ENCODE measurements at regions not wholly inside any gene's neighbourhood (a gene's known extent, or its start where the extent isn't known, plus 50 kb on each side); places are given as distances from the start of the nearest gene placed in this dataset.

DNA sequence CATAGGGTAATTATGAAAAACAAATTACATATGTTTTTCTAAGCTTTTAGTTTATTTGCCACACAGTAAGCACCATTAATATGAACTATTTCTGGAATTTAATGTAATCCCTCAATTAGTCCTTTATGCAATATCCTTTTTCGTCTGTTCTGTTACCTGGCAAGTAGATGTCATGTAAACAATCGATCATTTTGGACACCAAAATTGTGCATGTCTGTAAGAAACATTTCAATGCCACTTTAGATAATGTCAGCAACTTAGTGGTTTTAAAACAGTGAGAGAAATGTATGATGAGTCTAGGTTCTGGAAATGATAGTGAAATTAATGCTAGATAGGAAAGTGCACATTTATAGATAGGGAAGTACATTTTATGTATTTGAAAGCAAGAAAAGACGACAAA, 986.6 kb downstream of the ZPLD1 start:
- Histone ChIP-seq H3K27me3 (no peaks in the 10 kb centered on the region), H3K36me3 (no peaks in the 10 kb centered on the region), H3K27ac (no peak overlapping the region), H3K4me3 (no peak overlapping the region), H3K4me1 (no peaks in the 10 kb centered on the region), H3K9me3 (no peaks in the 10 kb centered on the region)
- no peak for DNase-seq
- no peak for TF ChIP-seq CTCF (IDR thresholded peaks at IDR 0.05)
- TF ChIP-seq POLR2A (IDR thresholded peaks at IDR 0.05): no peak
- intact Hi-C loops (cut with DNase I; ENCODE audit: low total_unique reads): no loop called here

GRCh38 chr3:103437883-103438282, 1003.1 kb downstream of the ZPLD1 start:
- Histone ChIP-seq H3K27ac (no peak overlapping the region), H3K9me3 (no peaks in the 10 kb centered on the region), H3K36me3 (no peaks in the 10 kb centered on the region), H3K4me1 (no peaks in the 10 kb centered on the region), H3K4me3 (no peak overlapping the region), H3K27me3 (no peaks in the 10 kb centered on the region)
- no peak for DNase-seq
- intact Hi-C loops (cut with DNase I; ENCODE audit: low total_unique reads): no loop called here
- TF ChIP-seq CTCF (IDR thresholded peaks at IDR 0.05) (no peak), POLR2A (IDR thresholded peaks at IDR 0.05) (no peak)

DNA sequence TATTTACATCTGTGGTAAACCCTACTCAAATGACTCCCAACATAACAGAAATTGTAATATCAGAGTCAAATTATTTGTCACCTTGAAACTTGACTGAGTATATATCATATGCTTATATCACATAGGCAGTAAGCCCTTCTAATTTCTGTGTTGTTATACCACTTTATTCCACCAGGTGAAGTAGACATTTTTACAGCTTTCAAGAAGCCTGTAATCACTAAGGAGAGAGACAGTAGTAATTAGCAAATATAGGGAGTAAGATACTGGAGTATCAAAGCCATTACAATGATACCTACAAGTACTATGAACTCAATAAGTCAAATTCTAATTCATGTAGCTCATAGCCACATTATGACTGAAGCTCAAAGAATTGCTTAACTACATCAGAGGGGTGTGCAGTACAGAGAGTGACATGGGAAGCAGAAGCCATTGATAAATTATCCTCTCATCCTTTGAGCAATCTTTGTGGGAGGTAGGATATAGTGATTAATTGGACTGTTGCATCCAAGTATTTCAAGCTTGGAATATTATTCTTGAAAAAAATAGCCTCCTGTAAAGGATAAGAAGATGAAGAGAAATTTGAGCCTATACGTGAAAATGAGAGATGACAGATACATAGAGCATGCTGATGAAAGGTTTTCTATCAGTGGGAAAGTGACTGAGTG, 1005.9 kb downstream of the ZPLD1 start:
- no peaks in the 10 kb centered on the region for H3K9me3 ChIP-seq
- intact Hi-C loops (cut with DNase I; ENCODE audit: low total_unique reads): no loop called here
- no peak overlapping the region for H3K27ac ChIP-seq
- no peaks in the 10 kb centered on the region for H3K4me1 ChIP-seq
- no peaks in the 10 kb centered on the region for H3K36me3 ChIP-seq
- no peak for DNase-seq
- H3K27me3 ChIP-seq: no peaks in the 10 kb centered on the region
- TF ChIP-seq CTCF (IDR thresholded peaks at IDR 0.05) (no peak), POLR2A (IDR thresholded peaks at IDR 0.05) (no peak)
- H3K4me3 ChIP-seq: no peak overlapping the region

GRCh38 chr3:103446953-103447629, 1012.3 kb downstream of the ZPLD1 start:
- H3K27ac ChIP-seq: no peak overlapping the region
- no peak for DNase-seq
- H3K36me3 ChIP-seq: no peaks in the 10 kb centered on the region
- no peaks in the 10 kb centered on the region for H3K9me3 ChIP-seq
- no peaks in the 10 kb centered on the region for H3K27me3 ChIP-seq
- intact Hi-C loops (cut with DNase I; ENCODE audit: low total_unique reads): no loop called here
- H3K4me1 ChIP-seq: no peaks in the 10 kb centered on the region
- TF ChIP-seq POLR2A (IDR thresholded peaks at IDR 0.05) (no peak), CTCF (IDR thresholded peaks at IDR 0.05) (no peak)
- H3K4me3 ChIP-seq: no peak overlapping the region

GRCh38 chr3:103453152-103453551, 1018.3 kb downstream of the ZPLD1 start:
- Histone ChIP-seq H3K4me1 (no peaks in the 10 kb centered on the region), H3K27me3 (no peaks in the 10 kb centered on the region), H3K36me3 (no peaks in the 10 kb centered on the region), H3K4me3 (no peak overlapping the region), H3K9me3 (no peaks in the 10 kb centered on the region), H3K27ac (no peak overlapping the region)
- DNase-seq: no peak
- intact Hi-C loops (cut with DNase I; ENCODE audit: low total_unique reads): no loop called here
- no peak for TF ChIP-seq CTCF (IDR thresholded peaks at IDR 0.05)
- TF ChIP-seq POLR2A (IDR thresholded peaks at IDR 0.05): no peak
